ENCODE measurements at regions not wholly inside any gene's neighbourhood (a gene's known extent, or its start where the extent isn't known, plus 50 kb on each side); places are given as distances from the start of the nearest gene placed in this dataset.

DNA sequence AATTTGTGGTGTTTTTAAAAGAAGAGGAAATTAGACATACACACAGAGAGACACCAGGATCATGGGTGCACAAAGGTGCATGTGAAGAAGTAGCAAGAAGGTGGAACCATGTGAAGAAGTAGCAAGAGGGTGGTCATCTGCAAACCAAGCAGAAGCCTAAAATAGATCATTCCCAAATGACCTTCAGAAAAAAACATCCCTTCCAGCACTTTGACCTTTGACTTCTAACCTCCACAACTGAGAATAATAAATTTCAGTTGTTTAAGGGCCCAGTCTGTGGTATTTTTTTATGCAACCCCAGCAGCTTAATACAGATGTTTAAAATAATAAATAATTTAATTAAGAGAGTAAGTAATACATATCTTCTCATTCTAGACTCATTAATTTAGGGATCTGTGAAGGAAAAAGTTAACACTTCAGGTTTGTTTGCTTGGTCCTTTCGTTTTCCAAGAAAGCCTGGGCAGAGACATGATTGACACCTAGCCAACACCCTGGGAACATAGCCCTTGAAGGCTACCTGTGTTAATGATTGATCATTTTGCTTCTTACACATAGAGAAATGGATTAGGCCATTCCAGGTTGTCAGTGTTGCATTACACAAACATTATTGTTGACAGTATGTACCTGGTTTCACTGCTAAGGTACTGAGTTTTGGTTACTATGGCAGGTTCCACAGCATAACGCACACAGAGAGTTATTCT, 1331.2 kb upstream of the GBE1 start:
- no peak for DNase-seq (ENCODE audit: low read depth)

DNA sequence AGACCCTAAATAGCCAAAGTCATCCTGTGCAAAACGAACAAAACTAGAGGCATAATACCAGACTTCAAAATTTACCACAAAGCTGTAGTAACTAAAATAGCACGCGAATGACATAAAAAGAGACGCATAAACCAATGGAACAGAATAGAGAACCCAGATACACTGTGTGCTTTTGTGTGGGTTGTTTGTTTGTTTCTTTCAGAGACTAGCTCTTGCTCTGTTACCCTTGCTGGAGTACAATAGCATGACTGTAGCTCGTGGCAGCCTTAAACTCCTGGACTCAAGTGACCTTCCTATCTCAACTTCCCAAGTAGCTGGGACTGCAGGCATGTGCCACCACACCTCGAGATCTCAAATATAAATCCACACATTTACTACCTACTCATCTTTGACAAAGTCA, 1314.6 kb upstream of the GBE1 start:
- DNase-seq (ENCODE audit: low read depth) = no peak

DNA sequence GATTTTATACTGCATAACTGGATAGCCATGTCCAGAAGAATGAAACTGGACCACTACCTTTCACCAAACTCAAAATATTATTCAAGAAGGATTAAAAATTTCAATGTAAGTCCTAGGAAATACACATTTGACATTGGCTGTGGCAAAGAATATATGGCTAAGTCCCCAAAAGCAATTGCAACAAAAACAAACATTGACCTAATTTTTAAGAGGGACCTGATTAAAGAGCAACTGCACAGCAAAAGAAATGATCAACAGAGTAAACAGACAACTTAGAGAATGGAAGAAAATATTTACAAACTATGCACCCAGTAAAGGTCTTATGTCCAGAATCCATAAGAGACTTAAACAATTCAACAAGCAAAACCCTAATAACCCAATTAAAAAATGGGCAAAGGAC, 1313.0 kb upstream of the GBE1 start:
- no peak for DNase-seq (ENCODE audit: low read depth)

DNA sequence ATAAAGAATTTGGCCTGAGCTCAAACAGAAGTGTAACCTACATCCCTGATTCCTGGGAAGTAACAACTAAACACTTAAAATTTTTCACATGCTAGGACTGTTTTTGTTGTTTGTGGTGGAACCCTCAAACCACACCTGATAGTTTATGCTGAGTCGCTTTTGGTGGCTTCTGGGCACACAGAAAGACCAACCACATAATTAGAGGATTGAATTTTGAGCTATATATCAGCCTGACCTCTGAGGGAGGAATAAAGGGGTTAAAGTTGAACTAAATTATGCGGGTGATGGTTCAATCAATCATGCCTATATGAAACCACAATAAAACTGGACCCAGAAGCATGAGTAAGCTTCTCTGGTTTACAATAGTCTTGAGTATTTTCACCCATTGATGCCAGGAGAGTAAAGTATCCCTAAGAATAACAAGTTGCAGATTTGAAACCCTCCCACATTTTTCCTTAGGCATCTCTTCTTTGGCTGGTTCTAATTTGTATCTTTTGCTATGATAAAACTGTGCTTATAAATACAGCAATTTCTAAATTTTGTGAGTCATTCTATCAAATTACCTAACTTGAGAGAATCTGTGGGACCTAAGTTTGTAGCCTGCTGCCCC, 1304.5 kb upstream of the GBE1 start:
- DNase-seq (ENCODE audit: low read depth) = peak; percentile 53

DNA sequence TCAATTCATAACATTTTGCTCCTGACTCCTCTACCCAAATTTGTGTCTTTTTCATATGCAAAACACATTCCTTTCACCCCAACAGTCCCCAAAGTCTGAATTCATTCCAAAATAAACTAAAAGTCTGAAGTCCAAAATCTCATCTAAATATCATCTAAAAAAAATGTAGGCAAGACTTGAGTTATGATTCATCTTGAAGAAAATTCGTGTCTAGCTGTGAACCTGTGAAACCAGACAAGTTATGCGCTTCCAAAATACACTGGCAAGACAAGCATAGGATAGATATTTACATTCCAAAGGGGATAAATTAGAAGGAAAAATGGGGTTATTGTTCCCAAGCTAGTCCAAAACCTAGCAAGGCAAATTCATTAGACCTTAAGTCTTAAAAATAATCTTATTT, 1302.0 kb upstream of the GBE1 start:
- DNase-seq (ENCODE audit: low read depth) = no peak

DNA sequence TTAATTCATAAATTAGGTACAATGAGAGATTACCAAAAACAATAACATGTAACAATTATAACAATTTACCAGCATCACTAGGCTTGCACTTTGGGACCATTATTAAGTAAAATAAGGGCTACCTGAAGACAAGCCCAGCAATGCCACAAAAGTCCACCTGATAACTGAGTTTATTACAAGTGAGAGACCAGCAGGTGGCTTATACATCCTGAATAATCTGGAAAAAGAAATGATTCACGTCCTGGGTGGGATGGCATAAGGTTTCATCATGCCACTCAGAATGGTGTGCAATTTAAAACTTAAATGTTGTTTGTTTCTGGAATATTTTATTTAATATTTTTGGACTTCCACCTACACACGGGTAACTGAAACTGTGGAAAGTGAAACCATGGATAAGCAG, 1287.1 kb upstream of the GBE1 start:
- no peak for DNase-seq (ENCODE audit: low read depth)

DNA sequence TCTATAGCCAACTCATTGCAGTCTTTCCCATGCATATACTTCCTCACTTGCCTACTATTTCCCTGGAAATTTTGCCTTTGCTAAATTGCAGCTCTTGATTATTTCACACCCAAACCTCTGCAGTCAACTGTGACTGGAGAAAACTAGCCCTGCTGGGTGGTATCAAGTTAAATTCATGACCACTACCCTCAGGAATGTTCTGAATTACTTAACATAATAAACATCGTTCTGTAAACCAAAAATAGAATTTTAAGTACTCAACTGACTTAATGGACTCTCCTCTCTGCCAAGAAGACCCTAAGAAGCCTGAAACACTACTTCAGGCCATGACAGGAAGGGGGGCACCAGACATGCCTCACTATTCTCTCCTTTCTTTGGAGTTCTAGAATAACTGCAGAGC, 1278.0 kb upstream of the GBE1 start:
- DNase-seq (ENCODE audit: low read depth) = peak; percentile 9

DNA sequence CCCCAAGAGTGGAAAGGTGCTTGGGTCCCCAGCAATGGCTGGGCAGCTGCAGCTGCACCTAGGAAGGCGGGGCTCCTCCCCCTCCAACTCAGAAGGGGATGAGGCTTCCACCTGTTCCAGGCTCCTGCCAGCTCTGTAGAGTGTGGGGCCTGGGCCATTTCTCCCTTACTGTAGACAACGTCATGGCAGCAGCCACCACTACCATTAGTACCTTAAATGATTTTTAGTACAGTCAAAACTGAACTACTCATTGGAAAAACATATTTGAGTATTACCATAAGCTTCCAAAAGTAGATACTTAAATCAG, 1274.2 kb upstream of the GBE1 start:
- DNase-seq (ENCODE audit: low read depth) = no peak

DNA sequence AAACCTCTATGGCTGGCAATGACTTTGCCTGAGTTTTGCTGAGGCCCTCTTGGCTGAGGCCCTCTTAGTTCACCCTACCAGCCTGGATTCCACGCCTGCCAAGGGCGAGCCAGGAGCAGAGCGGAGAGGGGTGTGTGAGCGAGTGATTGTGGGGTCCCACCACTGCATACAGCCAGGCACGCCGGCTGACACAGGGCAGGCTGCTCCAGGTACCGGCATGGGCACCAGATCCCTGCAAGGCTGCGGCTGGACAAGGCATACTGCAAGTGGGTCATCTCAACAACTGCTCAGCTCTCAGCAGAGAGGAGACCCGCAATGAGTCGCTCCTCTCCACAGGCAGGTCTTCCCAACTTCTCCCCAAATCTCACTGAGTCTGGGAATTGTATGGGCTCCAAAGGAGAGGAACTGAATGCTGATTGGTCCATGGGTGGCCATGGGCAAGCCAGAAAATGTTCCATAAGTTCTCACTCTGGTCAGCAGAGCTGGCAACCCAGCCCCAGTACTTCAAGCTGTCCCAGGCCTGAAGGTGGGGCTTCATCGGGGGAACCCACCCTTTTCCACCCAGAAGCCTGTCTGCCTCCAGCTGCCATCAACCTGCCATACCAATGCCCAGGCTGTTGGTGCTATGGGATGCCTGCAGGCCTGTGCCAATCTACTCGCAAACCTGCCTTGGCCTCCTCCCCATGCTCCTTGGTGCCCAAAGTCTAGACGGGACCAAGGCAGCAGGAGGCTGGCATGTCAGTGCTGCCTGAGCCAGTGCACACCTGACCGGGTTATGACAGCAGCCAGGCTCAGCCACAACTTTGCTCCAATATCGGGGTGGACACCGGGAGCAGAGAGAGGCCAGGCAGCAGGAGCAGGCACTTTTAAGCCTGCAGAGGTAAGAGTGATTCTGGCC, 1273.6 kb upstream of the GBE1 start:
- DNase-seq (ENCODE audit: low read depth) = no peak

DNA sequence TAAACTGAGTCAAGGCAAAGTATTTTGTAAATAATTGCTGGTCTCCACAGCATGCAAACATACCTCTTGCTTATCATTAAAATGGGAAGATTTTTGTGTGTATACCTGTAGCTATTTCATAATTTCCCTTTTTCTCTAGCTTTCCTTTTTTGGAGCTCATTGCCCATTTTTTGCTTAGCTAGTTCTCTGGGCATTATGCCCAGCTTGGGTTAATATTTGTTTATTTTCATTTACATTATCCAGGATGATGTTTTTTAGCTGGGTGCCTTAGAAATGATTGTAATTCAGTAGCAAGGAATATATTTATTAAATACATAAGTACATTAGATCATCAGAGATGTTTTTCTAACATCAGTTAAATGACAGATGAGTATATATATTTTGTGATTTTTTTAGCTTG, 1271.7 kb upstream of the GBE1 start:
- no peak for DNase-seq (ENCODE audit: low read depth)

DNA sequence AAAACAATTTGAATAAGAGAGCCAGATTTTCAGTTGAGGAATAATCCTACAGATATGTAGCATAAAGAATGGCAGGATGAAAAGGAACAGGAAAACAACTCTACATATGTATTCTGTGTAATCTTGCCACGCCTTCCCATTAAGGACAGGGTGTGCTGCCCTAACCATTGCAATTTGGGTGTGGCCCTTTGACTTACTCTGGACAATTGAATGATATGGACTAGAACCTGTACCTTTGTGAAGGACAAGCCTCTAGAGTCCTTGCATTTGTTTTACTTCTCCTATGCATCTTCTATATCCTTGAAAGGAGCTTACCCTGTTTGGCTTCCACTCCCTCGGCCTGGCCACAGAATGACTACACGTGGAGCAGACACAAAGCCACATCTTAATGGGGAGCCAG, 1261.6 kb upstream of the GBE1 start:
- no peak for DNase-seq (ENCODE audit: low read depth)

DNA sequence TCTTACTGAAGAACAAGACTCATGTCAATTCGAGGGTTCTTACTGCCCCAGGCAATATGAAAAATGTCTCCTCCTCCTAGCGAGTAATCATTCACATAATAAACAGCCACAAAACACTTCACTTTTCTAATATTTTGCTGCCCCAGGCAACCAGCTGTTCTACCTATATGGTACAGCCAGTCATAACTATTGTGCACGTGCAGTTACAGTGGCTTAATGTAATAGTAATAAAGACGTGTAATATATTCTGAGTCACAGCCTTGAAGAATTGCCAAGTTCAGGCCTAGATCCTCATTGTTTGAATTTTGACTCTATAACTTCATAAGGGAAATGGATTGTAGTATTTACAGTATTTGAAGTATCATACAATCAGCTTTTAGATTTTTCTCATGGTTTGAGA, 1250.0 kb upstream of the GBE1 start:
- DNase-seq (ENCODE audit: low read depth) = peak; percentile 5

DNA sequence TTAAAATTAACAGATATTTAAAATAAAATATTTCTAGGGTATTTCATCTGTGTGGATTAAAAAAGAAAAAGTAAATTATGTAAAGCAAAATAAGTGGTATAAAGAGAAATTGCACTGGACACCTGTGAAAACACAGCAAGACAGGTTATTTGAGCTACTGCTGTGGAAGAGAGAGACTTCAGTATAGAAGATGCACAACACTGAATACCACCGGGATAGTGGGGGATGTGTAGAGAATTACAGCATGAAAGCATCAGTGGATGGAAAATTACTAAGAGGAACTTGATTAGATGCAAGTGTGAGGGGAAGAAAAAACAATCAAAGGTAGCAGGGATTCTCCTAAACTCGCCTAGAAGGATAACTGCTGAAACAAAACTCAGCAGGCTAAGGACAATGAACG, 1242.5 kb upstream of the GBE1 start:
- no peak for DNase-seq (ENCODE audit: low read depth)

DNA sequence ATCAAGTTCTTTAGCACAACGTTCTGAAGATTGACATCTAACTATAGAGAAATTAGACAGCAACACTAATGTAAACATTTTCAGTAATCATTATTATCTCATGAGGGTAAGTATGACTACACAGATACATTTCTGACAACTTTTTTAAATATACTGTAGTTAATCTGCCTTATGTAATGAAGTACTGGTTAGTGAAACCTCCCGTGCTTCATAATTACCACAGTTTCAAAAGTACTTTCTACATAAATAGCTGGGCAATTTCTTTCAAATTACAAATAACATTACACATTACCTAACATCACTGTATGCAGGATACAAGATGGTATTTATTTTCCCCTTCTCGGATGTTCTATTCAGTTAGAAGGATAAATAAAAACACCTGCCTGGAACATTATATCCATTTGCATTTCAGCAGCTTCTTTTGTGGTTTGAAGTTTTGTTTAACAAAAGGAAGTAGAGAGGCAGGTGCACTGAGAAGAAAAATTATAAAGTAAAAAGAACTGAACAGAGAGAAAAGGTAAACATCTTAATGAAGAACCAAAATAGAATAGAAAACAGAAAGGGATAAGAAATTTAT, 1241.5 kb upstream of the GBE1 start:
- no peak for DNase-seq (ENCODE audit: low read depth)

DNA sequence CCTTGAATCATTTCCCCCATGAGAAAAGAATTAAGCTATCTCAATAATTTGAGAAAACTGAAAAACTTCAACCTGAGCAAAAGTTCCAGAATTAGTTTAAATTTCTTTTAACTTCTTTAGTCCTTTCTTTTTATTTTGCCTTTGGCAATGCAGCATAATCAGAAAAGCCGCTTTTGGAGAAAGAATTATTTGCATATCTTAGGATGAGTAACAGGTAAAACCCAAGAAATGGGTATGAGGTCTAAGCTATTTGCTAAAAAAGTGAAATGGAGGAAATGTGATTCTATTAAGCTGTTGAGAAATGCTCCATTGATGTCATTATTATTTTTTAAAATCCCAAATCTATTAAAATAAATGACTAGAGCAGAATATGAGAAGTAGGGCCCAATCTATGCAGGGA, 1238.3 kb upstream of the GBE1 start:
- no peak for DNase-seq (ENCODE audit: low read depth)

DNA sequence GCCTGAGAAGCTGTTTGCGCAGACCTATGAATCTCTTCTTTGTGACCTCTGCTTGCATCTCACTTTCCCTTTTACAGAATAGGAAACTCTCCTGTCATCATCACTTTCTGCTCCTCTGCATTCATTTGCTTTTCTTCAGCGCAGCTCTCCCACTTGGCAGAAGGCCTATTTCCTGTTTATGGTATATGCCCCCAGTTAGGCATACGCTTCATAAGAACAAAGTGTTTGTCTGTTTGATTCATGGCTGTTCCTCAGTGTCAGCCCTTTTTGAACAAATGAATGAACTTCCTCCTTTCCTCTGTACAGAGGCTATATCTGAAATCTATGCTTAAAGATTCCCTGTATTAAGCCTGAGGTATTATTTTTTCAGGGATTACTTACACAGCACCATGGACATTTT, 1216.9 kb upstream of the GBE1 start:
- no peak for DNase-seq (ENCODE audit: low read depth)

DNA sequence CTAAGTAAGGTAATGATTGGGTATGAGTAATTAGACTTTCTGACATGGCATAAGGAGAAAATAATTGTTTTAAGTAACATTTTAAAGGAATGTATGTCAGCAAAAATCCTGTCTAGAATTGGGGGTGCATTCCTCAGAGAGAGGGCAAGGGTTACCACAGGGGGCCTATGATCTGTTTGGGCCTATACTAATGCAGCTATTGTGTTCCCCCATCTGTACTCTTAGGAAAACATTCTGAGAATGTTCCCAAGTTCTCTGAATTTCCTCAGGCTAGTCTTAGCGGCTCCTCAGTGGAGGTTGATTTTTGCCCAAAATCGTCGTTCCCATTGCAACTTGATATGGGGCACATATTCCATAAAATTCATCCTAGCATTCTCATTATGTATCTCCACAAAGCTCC, 1216.4 kb upstream of the GBE1 start:
- no peak for DNase-seq (ENCODE audit: low read depth)

DNA sequence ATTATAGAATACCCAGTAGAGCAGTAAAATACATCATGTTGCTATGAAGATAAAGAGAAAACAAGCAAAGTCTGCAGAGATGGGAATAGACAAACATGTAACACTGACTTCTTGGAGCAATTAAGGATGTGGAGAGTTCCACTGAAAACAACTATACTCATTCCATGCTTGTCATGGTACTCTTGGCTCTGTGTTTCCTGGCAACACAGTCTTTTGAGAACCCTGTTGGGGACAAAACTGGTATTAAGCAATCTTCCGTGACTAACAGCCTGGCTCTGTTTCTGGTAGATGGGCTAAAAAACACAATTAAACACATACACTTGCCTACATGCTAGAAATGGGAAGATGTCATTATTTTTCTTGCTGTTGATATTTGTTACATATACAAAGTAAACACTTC, 1212.3 kb upstream of the GBE1 start:
- peak; percentile 17 for DNase-seq (ENCODE audit: low read depth)

DNA sequence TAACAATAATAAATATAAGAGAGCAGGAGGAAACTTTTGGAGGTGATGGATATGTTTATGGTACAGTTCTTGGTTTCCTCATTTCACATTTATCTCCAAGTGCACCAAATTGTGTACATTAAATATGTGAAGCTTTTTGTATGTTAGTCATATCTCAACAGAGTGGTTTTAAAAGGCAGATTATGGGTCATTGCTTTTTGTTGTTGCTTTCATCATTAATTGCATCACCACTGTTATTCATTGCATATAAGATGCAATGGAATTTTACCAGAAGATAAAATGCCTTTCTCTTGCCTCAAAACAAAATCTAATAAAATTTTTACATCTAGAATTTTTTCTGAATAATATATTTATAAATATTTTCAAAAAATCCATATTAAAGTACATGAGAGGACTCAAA, 1198.9 kb upstream of the GBE1 start:
- DNase-seq (ENCODE audit: low read depth) = no peak

DNA sequence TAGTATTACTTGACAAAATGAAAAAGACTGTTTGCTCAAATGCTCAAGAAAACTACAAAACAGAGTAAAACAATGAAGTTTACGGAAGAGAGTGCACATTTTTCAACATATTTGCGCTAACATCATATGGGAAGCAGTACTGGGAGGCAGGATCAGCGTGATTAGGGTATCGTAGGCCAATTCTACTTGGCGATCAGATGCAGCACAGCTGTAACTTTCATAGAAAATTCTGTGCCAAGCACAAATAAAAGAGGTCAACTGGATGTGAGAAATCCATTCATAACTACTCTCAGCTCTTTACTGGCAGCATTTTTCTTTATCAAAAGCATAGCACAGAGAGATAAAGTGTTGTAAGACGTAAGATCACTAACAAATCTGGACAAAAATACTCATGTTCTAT, 1196.3 kb upstream of the GBE1 start:
- DNase-seq (ENCODE audit: low read depth) = no peak

DNA sequence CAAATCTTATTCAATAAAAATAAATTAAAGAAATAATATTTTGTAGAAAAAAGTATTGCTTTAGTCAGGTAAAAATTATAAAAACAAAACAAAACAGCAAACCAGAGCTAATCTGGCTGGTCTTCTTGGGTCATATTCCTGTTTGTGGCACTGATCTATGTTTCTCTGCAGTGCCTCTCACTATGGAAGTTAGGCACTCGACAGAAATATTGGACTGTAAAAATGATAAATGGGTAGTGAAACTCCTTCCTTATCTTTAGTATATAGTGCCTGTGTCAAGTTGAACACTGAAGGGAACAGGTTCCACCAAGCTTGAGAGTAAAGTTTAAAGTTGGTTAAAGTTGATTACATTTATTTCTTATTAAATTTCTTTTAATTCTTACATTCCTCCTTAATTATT, 1195.6 kb upstream of the GBE1 start:
- no peak for DNase-seq (ENCODE audit: low read depth)

DNA sequence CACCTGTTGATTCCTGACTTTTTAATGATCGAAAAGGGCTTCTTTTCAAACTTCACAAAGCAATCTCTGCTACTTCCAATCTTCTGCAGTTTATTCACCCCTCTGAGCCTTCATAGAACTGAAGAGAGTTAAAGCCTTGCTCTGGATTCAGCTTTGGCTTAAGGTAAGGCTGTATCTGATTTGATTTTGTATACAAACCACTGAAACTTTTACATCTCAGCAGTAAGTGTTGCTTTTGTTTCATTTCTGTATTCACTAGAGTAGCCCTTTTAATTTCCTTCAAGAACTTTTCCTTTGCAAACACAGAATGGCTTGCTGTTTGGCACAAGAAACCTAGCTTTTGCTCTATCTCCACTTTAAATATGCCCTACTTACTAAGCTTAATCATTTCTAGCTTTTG, 1193.0 kb upstream of the GBE1 start:
- DNase-seq (ENCODE audit: low read depth) = no peak

DNA sequence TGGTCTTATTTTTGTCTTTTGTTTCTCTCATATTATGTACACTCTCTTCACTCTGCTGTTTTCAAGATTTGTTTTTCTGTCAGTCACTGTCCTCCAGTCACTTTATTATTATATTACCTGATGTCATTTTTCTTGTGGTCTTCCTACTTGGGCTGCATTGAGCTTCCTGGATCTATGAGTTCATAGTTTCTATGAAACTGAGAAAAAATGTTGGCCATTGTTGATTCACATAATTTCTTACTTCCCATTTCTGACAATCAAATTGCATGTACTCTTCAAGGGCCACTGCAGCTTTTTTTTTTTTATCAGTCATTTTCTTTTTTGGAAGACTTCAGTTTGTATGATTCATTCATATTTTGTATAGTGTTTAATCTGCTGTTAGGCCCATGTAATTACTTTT, 1180.6 kb upstream of the GBE1 start:
- DNase-seq (ENCODE audit: low read depth) = no peak
